Sigmoid colon (tissue), 4 donors: ENCODE measurements at regions not wholly inside any gene's neighbourhood (a gene's known extent, or its start where the extent isn't known, plus 50 kb on each side); places are given as distances from the start of the nearest gene placed in this dataset.

Experiments used
- CTCF ChIP-seq, 4 experiments: fragments of 450-650 bp in 3 of 4; fragments of 200-600 bp in 1 of 4; IDR thresholded peaks; one replicate each; pipeline ENCODE4 v1.5.1; 2016 to 2019; ENCODE audit warnings: antibody characterized with exemption in 4 of 4, mild to moderate bottlenecking in 3 of 4, moderate library complexity in 2 of 4
- POLR2A ChIP-seq, 2 donors: fragments of 450-650 bp; IDR thresholded peaks; one replicate each; pipeline ENCODE4 v1.6.1; 2016; ENCODE audit warnings: antibody characterized with exemption in 2 of 2, mild to moderate bottlenecking in 2 of 2, moderate library complexity in 2 of 2
- POLR2AphosphoS5 ChIP-seq, 4 donors: sonication (generic); formaldehyde crosslinking; IDR thresholded peaks; one replicate each; pipeline ENCODE4 v1.6.1; 2017; ENCODE audit warnings: antibody characterized with exemption in 4 of 4

- TF ChIP-seq CTCF (IDR thresholded peaks at IDR 0.05) (no peak), POLR2AphosphoS5 (IDR thresholded peaks at IDR 0.05) (no peak), POLR2A (IDR thresholded peaks at IDR 0.05) (no peak)
Observed at GRCh38 chr13:34278780-34279179, 460.8 kb downstream of the RFC3 start.
